ENCODE measurements at regions not wholly inside any gene's neighbourhood (a gene's known extent, or its start where the extent isn't known, plus 50 kb on each side); places are given as distances from the start of the nearest gene placed in this dataset.
"Not testable (repeated sequence)": the region's sequence is repeated elsewhere in the genome, so short reads cannot be mapped to it uniquely, and the experiment has no call there.

DNA sequence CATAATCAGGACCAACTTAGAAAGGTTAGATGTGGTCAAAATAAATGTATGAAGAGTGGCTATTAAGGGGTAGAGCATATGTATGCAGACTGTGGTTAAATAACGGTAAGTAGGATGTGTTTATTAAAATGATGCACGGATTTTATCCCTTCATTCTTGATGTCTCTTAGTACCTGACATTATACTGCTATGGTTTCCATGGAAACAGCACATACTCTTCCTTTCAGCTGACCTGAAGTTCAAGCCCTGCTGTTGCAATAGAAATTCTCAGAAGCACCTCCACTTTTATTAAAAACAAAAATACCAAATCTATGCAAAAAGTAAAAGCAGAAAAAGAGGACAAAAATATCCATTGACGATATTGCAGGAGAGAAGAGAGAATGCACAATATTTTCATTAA, 381.4 kb downstream of the RWDD3 start:
- no peak overlapping the region for H3K4me3 ChIP-seq
- WGBS, 10 experiments = 10 to 91% (median 41%) methylated on average over 2 to 3 of the region's 3 CpGs; no CpG with 5 or more reads in 2 of the 10 experiments

DNA sequence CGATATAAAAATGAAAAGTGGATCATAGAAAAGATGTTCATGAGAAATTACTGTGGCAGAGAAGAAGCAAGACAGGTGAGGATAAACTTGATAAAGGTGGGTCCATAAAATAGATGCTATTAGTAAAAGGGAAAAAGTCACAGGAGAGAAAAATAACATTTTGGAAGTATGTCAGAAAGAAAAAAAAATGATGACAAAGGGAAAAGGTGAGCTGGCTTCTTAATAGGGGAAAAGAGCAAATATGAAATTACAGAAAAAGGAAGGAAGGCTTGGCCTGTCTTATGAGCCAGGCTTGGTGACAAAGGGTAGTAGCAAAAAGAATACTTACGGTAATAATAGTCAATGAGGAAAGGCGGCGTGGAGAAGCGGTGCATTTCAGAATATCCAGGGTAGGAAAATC, 386.1 kb downstream of the RWDD3 start:
- ATAC-seq (replicated peaks in 6 of 8) = no peak
- Histone ChIP-seq H3K4me3 (no peak overlapping the region), H3K4me1 (replicated peaks in 1 of 2) (peaks cover 0 to 9% of the 10 kb centered on the region in 2 donors), H3K27ac (no peak overlapping the region)
- 15 to 91% (median 86%) methylated on average over 3 to 5 of the region's 5 CpGs for WGBS, 10 experiments
- in situ Hi-C loops (cut with MboI; ENCODE audit: low pct_unique_long_range_greater_than_20kb in 2 of 9, low sequenced_read_pairs in 9 of 9, unreplicated experiment in 9 of 9) = no loop called here

More for the DNA sequence above, 381.4 kb downstream of the RWDD3 start:
- Histone ChIP-seq H3K4me1 (replicated peaks in 1 of 2) (peaks cover 0 to 10% of the 10 kb centered on the region in 2 donors), H3K27ac (no peak overlapping the region)
- peak in 2 of 8 experiments; percentile 25 to 39 for ATAC-seq (replicated peaks in 6 of 8)
- in situ Hi-C loops (cut with MboI; ENCODE audit: low pct_unique_long_range_greater_than_20kb in 2 of 9, low sequenced_read_pairs in 9 of 9, unreplicated experiment in 9 of 9) = no loop called here

DNA sequence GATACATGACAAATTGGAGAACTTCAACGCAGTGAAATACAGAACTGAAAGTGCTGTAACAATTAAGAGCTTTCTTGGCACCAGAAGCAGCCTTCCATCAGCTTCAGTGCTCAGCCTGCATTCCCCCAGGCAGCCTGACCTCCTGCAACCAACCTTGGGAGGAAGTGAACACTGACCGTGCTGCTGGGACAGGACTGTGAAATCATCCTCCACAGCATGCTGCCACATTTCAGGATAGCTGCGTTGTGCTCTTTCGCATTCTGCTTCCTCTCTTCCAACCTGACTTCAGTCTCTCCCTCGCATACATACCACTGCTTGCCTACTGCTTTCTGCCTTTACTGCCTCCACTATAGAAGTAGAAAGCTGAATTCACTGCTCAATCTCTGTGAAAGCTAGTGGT, 388.6 kb downstream of the RWDD3 start:
- Histone ChIP-seq H3K27ac (no peak overlapping the region), H3K4me1 (replicated peaks in 1 of 2) (no peaks in the 10 kb centered on the region), H3K4me3 (no peak overlapping the region)
- peak in 1 of 8 experiments; percentile 23 for ATAC-seq (replicated peaks in 6 of 8)
- 0 to 84% (median 53%) methylated on average over 1 to 5 of the region's 5 CpGs; no CpG with 5 or more reads in 2 of the 10 experiments for WGBS, 10 experiments
- in situ Hi-C loops (cut with MboI; ENCODE audit: low pct_unique_long_range_greater_than_20kb in 2 of 9, low sequenced_read_pairs in 9 of 9, unreplicated experiment in 9 of 9) = no loop called here

DNA sequence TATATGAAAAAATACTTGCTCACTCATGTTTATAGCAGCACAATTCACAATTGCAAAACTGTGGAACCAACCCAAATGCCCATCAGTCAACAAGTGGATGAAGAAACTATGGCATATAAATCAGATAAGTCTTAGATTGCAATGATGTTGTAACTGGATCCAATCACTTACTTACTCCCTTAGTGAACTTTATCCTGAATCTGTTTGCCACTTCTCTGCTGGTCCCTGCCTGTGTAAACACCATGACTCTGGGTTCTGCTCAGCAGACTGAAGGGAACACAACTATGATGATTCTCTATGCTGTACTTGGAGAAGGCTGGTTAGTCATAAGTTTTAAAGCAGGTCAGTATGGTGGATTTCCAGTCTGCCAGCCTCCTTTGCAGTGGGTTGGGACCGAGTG, 391.2 kb downstream of the RWDD3 start:
- no peak for ATAC-seq (replicated peaks in 6 of 8)
- H3K4me1 ChIP-seq (replicated peaks in 1 of 2) = no peaks in the 10 kb centered on the region
- H3K4me3 ChIP-seq = no peak overlapping the region
- H3K27ac ChIP-seq = no peak overlapping the region
- in situ Hi-C loops (cut with MboI; ENCODE audit: low pct_unique_long_range_greater_than_20kb in 2 of 9, low sequenced_read_pairs in 9 of 9, unreplicated experiment in 9 of 9) = no loop called here
- 0 to 100% (median 100%) methylated on average over 1 of the region's 1 CpG; no CpG with 5 or more reads in 2 of the 10 experiments for WGBS, 10 experiments

DNA sequence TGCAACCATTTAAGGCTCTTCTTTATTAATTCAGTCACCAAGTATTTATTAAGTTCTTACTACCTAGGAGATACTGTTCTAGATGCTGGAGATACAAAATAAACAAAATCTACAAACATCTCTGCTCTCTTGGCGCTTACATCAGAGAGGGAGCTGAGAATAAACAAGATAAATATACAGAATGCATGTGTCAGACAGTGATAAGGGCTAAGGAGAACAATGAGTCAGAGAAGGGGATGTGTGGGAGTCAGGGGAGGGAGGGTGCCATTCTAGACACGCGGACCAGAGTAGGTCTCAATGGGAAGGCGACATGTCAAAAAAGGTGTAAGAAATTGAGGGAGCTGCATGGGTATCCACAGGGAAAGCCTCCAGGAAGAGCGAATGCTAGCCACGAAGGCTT, 393.2 kb downstream of the RWDD3 start:
- no peaks in the 10 kb centered on the region for H3K4me1 ChIP-seq (replicated peaks in 1 of 2)
- no peak overlapping the region for H3K4me3 ChIP-seq
- no peak overlapping the region for H3K27ac ChIP-seq
- ATAC-seq (replicated peaks in 6 of 8) = peak in 1 of 8 experiments; percentile 23
- in situ Hi-C loops (cut with MboI; ENCODE audit: low pct_unique_long_range_greater_than_20kb in 2 of 9, low sequenced_read_pairs in 9 of 9, unreplicated experiment in 9 of 9) = no loop called here
- 10 to 100% (median 90%) methylated on average over 1 to 6 of the region's 6 CpGs for WGBS, 10 experiments

DNA sequence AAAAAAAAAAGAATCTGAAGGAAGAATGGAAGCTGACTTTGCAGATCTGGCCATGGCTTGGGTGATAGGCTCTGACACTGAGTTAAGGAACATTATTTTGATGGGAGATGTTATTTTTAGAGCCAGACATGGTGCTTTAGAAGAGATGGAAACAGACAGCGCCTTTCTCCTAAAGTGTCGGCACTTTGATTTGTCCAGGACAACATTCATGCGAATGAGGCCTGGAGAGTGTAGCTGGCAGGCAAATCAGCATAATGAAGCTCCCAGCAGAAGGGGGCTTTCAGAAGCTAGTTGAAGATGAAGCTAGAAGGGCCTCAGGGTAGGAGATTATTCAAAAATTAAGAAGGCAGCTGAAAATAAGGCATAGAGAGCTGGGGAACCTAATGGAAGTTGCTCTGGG, 397.7 kb downstream of the RWDD3 start:
- WGBS, 10 experiments = 19 to 100% (median 59%) methylated on average over 1 to 3 of the region's 3 CpGs; no CpG with 5 or more reads in 2 of the 10 experiments
- Histone ChIP-seq H3K27ac (no peak overlapping the region), H3K4me3 (no peak overlapping the region), H3K4me1 (replicated peaks in 1 of 2) (no peaks in the 10 kb centered on the region)
- ATAC-seq (replicated peaks in 6 of 8) = peak in 1 of 8 experiments; percentile 29
- in situ Hi-C loops (cut with MboI; ENCODE audit: low pct_unique_long_range_greater_than_20kb in 2 of 9, low sequenced_read_pairs in 9 of 9, unreplicated experiment in 9 of 9) = no loop called here

DNA sequence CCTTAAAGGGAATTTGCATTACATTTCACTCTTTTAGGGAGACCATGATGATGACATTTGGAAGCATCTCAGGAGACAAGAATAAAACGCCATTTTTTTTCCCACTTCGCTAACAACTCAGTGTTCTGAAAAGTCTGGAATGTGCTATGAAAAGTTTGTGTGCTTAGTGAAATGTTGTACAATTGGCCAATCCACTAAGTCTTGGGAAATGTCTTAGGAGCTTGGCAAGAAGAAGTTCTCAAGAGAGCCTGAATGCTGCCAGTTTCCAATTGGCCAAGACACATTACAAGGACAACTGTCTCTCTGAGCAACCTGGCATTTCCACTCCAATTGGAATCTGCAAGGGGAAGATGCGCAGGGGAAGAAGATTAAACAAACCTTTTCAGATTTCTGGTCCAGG, 401.8 kb downstream of the RWDD3 start:
- in situ Hi-C loops (cut with MboI; ENCODE audit: low pct_unique_long_range_greater_than_20kb in 2 of 9, low sequenced_read_pairs in 9 of 9, unreplicated experiment in 9 of 9) = no loop called here
- no peaks in the 10 kb centered on the region for H3K4me1 ChIP-seq (replicated peaks in 1 of 2)
- no peak overlapping the region for H3K4me3 ChIP-seq
- ATAC-seq (replicated peaks in 6 of 8) = no peak
- no peak overlapping the region for H3K27ac ChIP-seq
- WGBS, 10 experiments = 20 to 97% (median 88%) methylated on average over 1 to 3 of the region's 3 CpGs; no CpG with 5 or more reads in 1 of the 10 experiments

DNA sequence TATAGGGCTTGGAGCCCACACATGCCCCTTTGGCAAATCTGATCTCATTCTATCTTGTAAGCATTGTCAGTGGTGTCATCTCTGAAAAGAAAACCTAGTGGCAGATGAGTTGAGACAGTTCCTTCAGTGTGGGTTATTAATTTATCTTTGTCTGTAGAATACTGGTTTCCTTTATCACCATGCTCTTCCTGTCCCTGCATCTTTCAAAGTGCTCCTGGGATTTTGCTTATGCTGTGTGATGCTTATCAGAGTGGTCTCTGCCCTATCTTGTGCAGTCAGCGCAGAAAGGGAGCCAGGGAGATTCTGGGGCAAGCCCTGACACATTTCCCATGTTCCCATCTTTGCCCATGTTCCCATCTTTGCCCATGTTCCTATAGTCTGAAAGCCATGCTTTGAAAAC, 402.9 kb downstream of the RWDD3 start:
- no peak overlapping the region for H3K27ac ChIP-seq
- no peak for ATAC-seq (replicated peaks in 6 of 8)
- in situ Hi-C loops (cut with MboI; ENCODE audit: low pct_unique_long_range_greater_than_20kb in 2 of 9, low sequenced_read_pairs in 9 of 9, unreplicated experiment in 9 of 9) = no loop called here
- 17 to 100% (median 20%) methylated on average over 1 of the region's 1 CpG; no CpG with 5 or more reads in 7 of the 10 experiments for WGBS, 10 experiments
- H3K4me3 ChIP-seq = no peak overlapping the region
- H3K4me1 ChIP-seq (replicated peaks in 1 of 2) = no peaks in the 10 kb centered on the region

DNA sequence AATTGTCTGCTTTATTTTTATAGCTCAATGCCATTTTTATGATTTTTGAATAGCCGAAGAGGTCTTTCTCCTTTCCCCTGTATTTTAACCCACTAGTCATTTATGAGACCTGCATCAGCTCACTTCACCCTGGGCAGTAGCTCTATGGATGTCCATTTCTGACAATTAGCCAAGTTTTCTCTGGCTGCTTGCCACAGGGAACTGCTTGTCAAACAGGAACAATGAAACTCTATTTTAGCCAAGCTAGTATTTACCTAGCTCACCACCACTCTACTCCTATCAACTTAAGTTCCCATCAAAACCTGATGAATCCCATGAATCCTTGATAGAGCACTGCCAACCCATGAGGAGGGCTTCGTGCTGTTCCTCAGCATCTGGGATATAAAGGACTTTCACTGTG, 406.7 kb downstream of the RWDD3 start:
- WGBS, 10 experiments = 6 to 100% (median 75%) methylated on average over 1 to 2 of the region's 2 CpGs; no CpG with 5 or more reads in 1 of the 10 experiments
- ATAC-seq (replicated peaks in 6 of 8) = peak in 5 of 8 experiments; percentile 19 to 84 (median 30)
- no peak overlapping the region for H3K4me3 ChIP-seq

DNA sequence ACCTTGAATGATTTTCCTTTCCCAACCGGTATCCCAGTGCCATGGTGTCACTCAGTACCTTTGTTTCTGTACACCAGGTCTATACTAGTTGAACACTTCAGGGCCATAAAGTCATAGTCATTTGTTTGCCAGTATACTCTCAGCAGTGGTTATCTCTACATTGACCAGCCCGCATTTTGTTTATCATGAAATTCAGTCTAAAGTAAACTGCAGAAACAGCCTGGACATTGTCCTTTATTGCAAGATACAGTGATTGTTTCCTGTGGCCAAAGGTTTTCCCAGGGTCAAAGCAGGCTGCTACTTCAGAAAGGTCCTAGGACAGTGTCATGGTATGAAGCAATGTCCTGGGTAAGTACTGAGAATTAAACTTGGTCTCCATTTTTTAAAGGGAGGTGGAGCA, 407.4 kb downstream of the RWDD3 start:
- WGBS, 10 experiments = 20 to 100% (median 86%) methylated on average over 1 to 2 of the region's 2 CpGs
- Histone ChIP-seq H3K27ac (no peak overlapping the region), H3K4me1 (replicated peaks in 1 of 2) (peaks cover 6 to 7% of the 10 kb centered on the region in 2 donors), H3K4me3 (no peak overlapping the region)
- no peak for ATAC-seq (replicated peaks in 6 of 8)
- in situ Hi-C loops (cut with MboI; ENCODE audit: low pct_unique_long_range_greater_than_20kb in 2 of 9, low sequenced_read_pairs in 9 of 9, unreplicated experiment in 9 of 9) = no loop called here

More for the DNA sequence above, 406.7 kb downstream of the RWDD3 start:
- H3K4me1 ChIP-seq (replicated peaks in 1 of 2) = peaks cover 6 to 7% of the 10 kb centered on the region in 2 donors
- in situ Hi-C loops (cut with MboI; ENCODE audit: low pct_unique_long_range_greater_than_20kb in 2 of 9, low sequenced_read_pairs in 9 of 9, unreplicated experiment in 9 of 9) = no loop called here
- no peak overlapping the region for H3K27ac ChIP-seq

DNA sequence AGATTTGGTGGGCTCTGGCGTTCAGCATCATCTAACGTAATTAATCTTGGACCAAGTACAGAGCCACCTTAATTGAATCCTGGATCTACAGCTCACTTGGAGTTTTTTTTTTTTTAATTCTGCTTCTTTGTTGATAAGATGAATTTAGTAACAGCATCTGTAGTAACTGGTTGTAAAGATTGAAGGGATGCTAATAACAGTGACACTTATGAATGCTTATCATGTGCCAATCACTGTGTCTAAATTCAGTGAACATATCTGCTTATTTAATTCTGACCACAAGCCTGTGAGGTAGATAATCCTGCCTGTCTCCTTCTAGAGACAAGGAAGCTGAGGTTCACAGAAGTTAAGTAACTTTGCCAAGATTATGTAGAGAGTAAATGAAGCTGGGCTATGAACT, 408.0 kb downstream of the RWDD3 start:
- no peak overlapping the region for H3K27ac ChIP-seq
- H3K4me1 ChIP-seq (replicated peaks in 1 of 2) = peaks cover 6 to 7% of the 10 kb centered on the region in 2 donors
- in situ Hi-C loops (cut with MboI; ENCODE audit: low pct_unique_long_range_greater_than_20kb in 2 of 9, low sequenced_read_pairs in 9 of 9, unreplicated experiment in 9 of 9) = no loop called here
- H3K4me3 ChIP-seq = no peak overlapping the region
- 67 to 100% (median 87%) methylated on average over 1 to 2 of the region's 2 CpGs; no CpG with 5 or more reads in 2 of the 10 experiments for WGBS, 10 experiments
- no peak for ATAC-seq (replicated peaks in 6 of 8)

DNA sequence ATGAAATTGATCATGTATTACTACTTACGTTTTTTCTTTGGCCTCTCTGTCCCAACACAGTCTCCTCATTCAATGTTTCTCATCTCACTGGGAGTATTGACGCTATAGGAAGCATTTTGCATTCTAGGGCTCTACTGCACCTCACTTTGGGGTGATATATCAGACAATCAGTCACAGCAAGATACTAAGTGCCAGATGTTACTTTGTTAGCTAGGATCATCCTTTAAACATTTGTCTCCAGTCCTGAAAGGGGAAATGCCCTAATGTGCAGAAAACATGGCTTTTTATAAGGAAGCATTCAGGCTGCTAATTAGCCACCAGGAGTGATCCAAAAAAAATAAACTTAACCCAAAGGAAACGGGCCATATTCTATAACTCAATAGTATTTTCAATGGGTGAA, 409.1 kb downstream of the RWDD3 start:
- in situ Hi-C loops (cut with MboI; ENCODE audit: low pct_unique_long_range_greater_than_20kb in 2 of 9, low sequenced_read_pairs in 9 of 9, unreplicated experiment in 9 of 9) = no loop called here
- peaks cover 6 to 7% of the 10 kb centered on the region in 2 donors for H3K4me1 ChIP-seq (replicated peaks in 1 of 2)
- ATAC-seq (replicated peaks in 6 of 8) = peak in 5 of 8 experiments; percentile 43 to 95 (median 77)
- no peak overlapping the region for H3K27ac ChIP-seq
- WGBS, 10 experiments = 0 to 80% (median 38%) methylated on average over 1 to 3 of the region's 3 CpGs
- no peak overlapping the region for H3K4me3 ChIP-seq

DNA sequence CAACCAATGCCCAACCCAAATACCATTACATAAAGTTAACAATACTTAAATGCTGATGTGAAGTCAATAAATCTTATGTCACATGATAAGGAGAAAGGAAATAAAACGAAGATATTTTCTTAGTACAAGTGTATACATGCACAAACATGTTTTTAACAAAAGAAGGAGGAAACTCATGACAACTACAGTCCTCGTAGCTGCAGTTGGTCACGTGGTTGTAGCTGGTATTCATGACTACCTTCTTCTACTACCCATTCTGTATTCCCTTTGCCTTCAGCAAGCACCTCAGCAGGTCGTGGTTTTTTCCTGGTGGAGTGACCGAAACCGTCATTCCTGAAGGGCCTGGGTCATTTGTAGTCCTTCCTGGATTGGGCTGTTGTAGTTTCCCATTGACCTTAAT, 411.1 kb downstream of the RWDD3 start:
- peaks cover 6 to 13% of the 10 kb centered on the region in 2 donors for H3K4me1 ChIP-seq (replicated peaks in 1 of 2)
- H3K27ac ChIP-seq; in situ Hi-C loops (cut with MboI; ENCODE audit: low pct_unique_long_range_greater_than_20kb in 2 of 9, low sequenced_read_pairs in 9 of 9, unreplicated experiment in 9 of 9); H3K4me3 ChIP-seq; ATAC-seq (replicated peaks in 6 of 8): not testable (repeated sequence)
- 0 to 93% (median 81%) methylated on average over 2 to 6 of the region's 6 CpGs; no CpG with 5 or more reads in 3 of the 10 experiments for WGBS, 10 experiments

DNA sequence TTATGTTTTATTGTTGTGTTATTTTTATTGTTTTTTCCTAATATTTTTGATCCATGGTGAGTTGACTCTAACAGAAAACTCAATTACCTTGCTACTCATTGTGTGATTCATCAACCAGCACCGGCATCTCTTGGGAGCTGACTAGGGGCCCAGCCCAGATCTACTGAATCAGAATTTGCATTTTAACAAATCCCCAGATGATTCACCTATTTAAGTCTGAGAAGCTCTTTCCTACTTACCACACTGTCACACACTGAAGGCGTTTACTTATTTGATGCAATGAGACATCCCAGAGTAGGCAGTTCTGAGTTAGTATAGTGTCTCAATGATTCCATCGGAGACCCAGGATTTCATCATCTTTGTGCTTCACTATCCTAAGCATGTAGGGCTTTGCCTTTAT, 416.6 kb downstream of the RWDD3 start:
- Histone ChIP-seq H3K4me1 (replicated peaks in 1 of 2) (peaks cover 28 to 43% of the 10 kb centered on the region in 2 donors), H3K27ac (no peak overlapping the region), H3K4me3 (no peak overlapping the region)
- peak; percentile 49 to 99 (median 84) for ATAC-seq (replicated peaks in 6 of 8)
- 0 to 75% (median 43%) methylated on average over 1 to 3 of the region's 3 CpGs; no CpG with 5 or more reads in 1 of the 10 experiments for WGBS, 10 experiments
- in situ Hi-C loops (cut with MboI; ENCODE audit: low pct_unique_long_range_greater_than_20kb in 2 of 9, low sequenced_read_pairs in 9 of 9, unreplicated experiment in 9 of 9) = no loop called here

Measured in motor neuron (in vitro differentiated cells).